Mucosa of descending colon (tissue), 3 donors: ENCODE measurements at regions not wholly inside any gene's neighbourhood (a gene's known extent, or its start where the extent isn't known, plus 50 kb on each side); places are given as distances from the start of the nearest gene placed in this dataset.

Experiments
- ATAC-seq: fragments of 200-7000 bp; cut with Tn5 transposase; one replicate; pipeline ENCODE4 v1.9.1; 2020; ENCODE audit warnings: mild to moderate bottlenecking, moderate library complexity
- DNase-seq, 3 donors: peaks; one replicate each; pipeline ENCODE4 v3.0.0-alpha.2; 2020
- H3K36me3 ChIP-seq: fragments of 200-600 bp; one replicate; pipeline ENCODE4 v1.8.0; 2021; ENCODE audit warnings: low read depth, mild to moderate bottlenecking
- H3K4me1 ChIP-seq: fragments of 200-600 bp; one replicate; pipeline ENCODE4 v1.8.0; 2021; ENCODE audit warnings: low read depth, mild to moderate bottlenecking
- H3K4me3 ChIP-seq: fragments of 200-600 bp; one replicate; pipeline ENCODE4 v1.8.0; 2021; ENCODE audit warnings: mild to moderate bottlenecking
- H3K9me3 ChIP-seq: fragments of 200-600 bp; one replicate; pipeline ENCODE4 v1.8.0; 2021; ENCODE audit warnings: mild to moderate bottlenecking
- CTCF ChIP-seq: fragments of 200-600 bp; IDR thresholded peaks from one replicate; pipeline ENCODE4 v1.8.0; 2022; ENCODE audit warnings: antibody characterized with exemption, mild to moderate bottlenecking
- intact Hi-C, 2 donors: fragments of 100-400 bp; cut with DNase I in 1 of 2; cut with micrococcal nuclease in 1 of 2; formaldehyde crosslinking; loops; one replicate each; pipeline versions ENCODE4 v1.11.0 to v1.11.1; 2022; cut with DNase I, micrococcal nuclease
- donor health status: DM: no; HTN: no; CAD: no; lungs with moderate emphysema.
- donor health status: DM: no; HTN: no; CAD: no.
- donor health status: DM: no; HTN: yes; CAD: no.

- Histone ChIP-seq H3K4me3 (no peak overlapping the region), H3K36me3 (no peaks in the 10 kb centered on the region), H3K4me1 (no peaks in the 10 kb centered on the region), H3K9me3 (no peaks in the 10 kb centered on the region)
- intact Hi-C loops, result no loop called here
- TF ChIP-seq CTCF, result no peak
- DNase-seq, result no peak
- ATAC-seq, result no peak
Observed at GRCh38 chr1:36583080-36583479, 100.4 kb upstream of the CSF3R start.

GRCh38 chr1:36582066-36582755, 99.5 kb upstream of the CSF3R start:
- H3K4me1 ChIP-seq, result no peaks in the 10 kb centered on the region
- no peak for ATAC-seq
- no peaks in the 10 kb centered on the region for H3K36me3 ChIP-seq
- no peak for TF ChIP-seq CTCF
- DNase-seq, result no peak
- no peaks in the 10 kb centered on the region for H3K9me3 ChIP-seq
- H3K4me3 ChIP-seq, result no peak overlapping the region
- intact Hi-C loops, result no loop called here

- Histone ChIP-seq H3K4me1 (no peaks in the 10 kb centered on the region), H3K4me3 (no peak overlapping the region), H3K9me3 (no peaks in the 10 kb centered on the region), H3K36me3 (no peaks in the 10 kb centered on the region)
- ATAC-seq, result no peak
- TF ChIP-seq CTCF, result no peak
- intact Hi-C loops, result no loop called here
- DNase-seq, result no peak
Observed at GRCh38 chr1:36580524-36580923, 97.8 kb upstream of the CSF3R start.

GRCh38 chr1:36579039-36579438, 96.3 kb upstream of the CSF3R start:
- intact Hi-C loops, result loop anchor here in 1 of 2 donors (5.0 kb wide), 1 partner anchor 858 kb away; no protein-coding TSS in a partner anchor
- no peak for ATAC-seq
- Histone ChIP-seq H3K9me3 (no peaks in the 10 kb centered on the region), H3K36me3 (no peaks in the 10 kb centered on the region), H3K4me3 (no peak overlapping the region), H3K4me1 (no peaks in the 10 kb centered on the region)
- DNase-seq, result no peak
- TF ChIP-seq CTCF, result no peak

- no peaks in the 10 kb centered on the region for H3K4me1 ChIP-seq
- intact Hi-C loops, result loop anchor here in 1 of 2 donors (5.0 kb wide), 1 partner anchor 861 kb away; no protein-coding TSS in a partner anchor
Observed at GRCh38 chr1:36576551-36577110, 93.9 kb upstream of the CSF3R start.

More at GRCh38 chr1:36576551-36577110, 93.9 kb upstream of the CSF3R start:
- Histone ChIP-seq H3K9me3 (no peaks in the 10 kb centered on the region), H3K4me3 (no peak overlapping the region), H3K36me3 (no peaks in the 10 kb centered on the region)
- no peak for ATAC-seq
- TF ChIP-seq CTCF, result no peak
- no peak for DNase-seq
